HL-60 (cell line): ENCODE measurements at regions not wholly inside any gene's neighbourhood (a gene's known extent, or its start where the extent isn't known, plus 50 kb on each side); places are given as distances from the start of the nearest gene placed in this dataset.

Experiments used
- GABPA ChIP-seq: IDR thresholded peaks from 2 replicates; pipeline ENCODE4 v1.6.1; 2012; ENCODE audit warnings: low read depth
- POLR2AphosphoS5 ChIP-seq: IDR thresholded peaks from 2 replicates; pipeline ENCODE4 v1.6.1; 2012; ENCODE audit warnings: low read depth
- TF ChIP-seq, protein P1 (sequence below): IDR thresholded peaks from one replicate; pipeline ENCODE4 v1.5.1; 2011; ENCODE audit warnings: low read length, control low read depth, inconsistent platforms; ENCODE audit not compliant: insufficient read depth
- TF ChIP-seq, protein P2 (sequence below): IDR thresholded peaks from 2 replicates; pipeline ENCODE4 v1.6.1; 2012; ENCODE audit warnings: low read depth; ENCODE audit not compliant: insufficient replicate concordance

DNA sequence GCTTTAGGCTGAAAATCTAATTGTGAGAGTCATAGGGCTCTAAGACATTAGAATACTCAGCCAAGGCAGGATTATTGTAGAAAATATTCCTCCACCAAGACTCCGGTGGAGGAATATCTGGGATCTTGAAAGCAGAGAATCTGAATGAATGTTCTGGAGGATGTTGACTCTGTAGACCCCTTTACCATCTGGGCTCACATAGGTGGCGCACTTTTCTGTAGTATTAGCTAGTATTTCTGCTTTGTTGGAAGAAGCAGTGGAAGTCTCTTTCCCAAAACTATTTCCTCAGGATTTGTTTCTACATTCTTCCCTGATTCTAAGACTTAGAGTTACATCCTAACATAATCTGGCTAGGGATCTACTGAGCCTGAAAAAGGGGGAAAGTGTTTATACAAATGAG, 752.4 kb upstream of the SEMA6A start:
- TF ChIP-seq POLR2AphosphoS5 (no peak), GABPA (no peak)
- TF ChIP-seq, protein P1, sequence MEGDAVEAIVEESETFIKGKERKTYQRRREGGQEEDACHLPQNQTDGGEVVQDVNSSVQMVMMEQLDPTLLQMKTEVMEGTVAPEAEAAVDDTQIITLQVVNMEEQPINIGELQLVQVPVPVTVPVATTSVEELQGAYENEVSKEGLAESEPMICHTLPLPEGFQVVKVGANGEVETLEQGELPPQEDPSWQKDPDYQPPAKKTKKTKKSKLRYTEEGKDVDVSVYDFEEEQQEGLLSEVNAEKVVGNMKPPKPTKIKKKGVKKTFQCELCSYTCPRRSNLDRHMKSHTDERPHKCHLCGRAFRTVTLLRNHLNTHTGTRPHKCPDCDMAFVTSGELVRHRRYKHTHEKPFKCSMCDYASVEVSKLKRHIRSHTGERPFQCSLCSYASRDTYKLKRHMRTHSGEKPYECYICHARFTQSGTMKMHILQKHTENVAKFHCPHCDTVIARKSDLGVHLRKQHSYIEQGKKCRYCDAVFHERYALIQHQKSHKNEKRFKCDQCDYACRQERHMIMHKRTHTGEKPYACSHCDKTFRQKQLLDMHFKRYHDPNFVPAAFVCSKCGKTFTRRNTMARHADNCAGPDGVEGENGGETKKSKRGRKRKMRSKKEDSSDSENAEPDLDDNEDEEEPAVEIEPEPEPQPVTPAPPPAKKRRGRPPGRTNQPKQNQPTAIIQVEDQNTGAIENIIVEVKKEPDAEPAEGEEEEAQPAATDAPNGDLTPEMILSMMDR: no peak
- TF ChIP-seq, protein P2, sequence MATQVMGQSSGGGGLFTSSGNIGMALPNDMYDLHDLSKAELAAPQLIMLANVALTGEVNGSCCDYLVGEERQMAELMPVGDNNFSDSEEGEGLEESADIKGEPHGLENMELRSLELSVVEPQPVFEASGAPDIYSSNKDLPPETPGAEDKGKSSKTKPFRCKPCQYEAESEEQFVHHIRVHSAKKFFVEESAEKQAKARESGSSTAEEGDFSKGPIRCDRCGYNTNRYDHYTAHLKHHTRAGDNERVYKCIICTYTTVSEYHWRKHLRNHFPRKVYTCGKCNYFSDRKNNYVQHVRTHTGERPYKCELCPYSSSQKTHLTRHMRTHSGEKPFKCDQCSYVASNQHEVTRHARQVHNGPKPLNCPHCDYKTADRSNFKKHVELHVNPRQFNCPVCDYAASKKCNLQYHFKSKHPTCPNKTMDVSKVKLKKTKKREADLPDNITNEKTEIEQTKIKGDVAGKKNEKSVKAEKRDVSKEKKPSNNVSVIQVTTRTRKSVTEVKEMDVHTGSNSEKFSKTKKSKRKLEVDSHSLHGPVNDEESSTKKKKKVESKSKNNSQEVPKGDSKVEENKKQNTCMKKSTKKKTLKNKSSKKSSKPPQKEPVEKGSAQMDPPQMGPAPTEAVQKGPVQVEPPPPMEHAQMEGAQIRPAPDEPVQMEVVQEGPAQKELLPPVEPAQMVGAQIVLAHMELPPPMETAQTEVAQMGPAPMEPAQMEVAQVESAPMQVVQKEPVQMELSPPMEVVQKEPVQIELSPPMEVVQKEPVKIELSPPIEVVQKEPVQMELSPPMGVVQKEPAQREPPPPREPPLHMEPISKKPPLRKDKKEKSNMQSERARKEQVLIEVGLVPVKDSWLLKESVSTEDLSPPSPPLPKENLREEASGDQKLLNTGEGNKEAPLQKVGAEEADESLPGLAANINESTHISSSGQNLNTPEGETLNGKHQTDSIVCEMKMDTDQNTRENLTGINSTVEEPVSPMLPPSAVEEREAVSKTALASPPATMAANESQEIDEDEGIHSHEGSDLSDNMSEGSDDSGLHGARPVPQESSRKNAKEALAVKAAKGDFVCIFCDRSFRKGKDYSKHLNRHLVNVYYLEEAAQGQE: no peak
